Adrenal gland (tissue), 9 donors: ENCODE measurements at regions not wholly inside any gene's neighbourhood (a gene's known extent, or its start where the extent isn't known, plus 50 kb on each side); places are given as distances from the start of the nearest gene placed in this dataset.

Source experiments
- DNase-seq, 7 donors: peaks; one replicate each; pipeline ENCODE4 v3.0.0-alpha.2; 2019 to 2020
- H3K27ac ChIP-seq, 5 donors: fragments of 200-600 bp; sonication (generic) in 4 of 5; 1 replicate in 3 of 5; 2 replicates in 2 of 5; pipeline versions ENCODE4 v1.5.1 to v1.8.0; 2016 to 2020; ENCODE audit warnings: mild to moderate bottlenecking in 1 of 5
- H3K27me3 ChIP-seq: fragments of 200-600 bp; 2 replicates; pipeline ENCODE4 v1.8.0; 2021
- H3K36me3 ChIP-seq, 2 donors: fragments of 200-600 bp; replicated peaks in 1 of 2; 1 replicate in 1 of 2; 2 replicates in 1 of 2; pipeline versions ENCODE4 v1.5.1 to v1.8.0; 2018 to 2022
- H3K4me1 ChIP-seq, 2 donors: fragments of 200-600 bp; replicated peaks in 1 of 2; 1 replicate in 1 of 2; 2 replicates in 1 of 2; pipeline versions ENCODE4 v1.5.1 to v1.8.0; 2018 to 2021
- H3K4me3 ChIP-seq, 4 donors: fragments of 200-600 bp; sonication (generic) in 3 of 4; one replicate each; pipeline ENCODE4 v1.5.1; 2016 to 2018
- H3K9me3 ChIP-seq, 3 donors: fragments of 200-600 bp; sonication (generic) in 1 of 3; replicated peaks in 1 of 3; 1 replicate in 2 of 3; 2 replicates in 1 of 3; pipeline versions ENCODE4 v1.5.1 to v1.8.0; 2016 to 2021
- CTCF ChIP-seq, 6 experiments: fragments of 450-650 bp in 4 of 6; fragments of 200-600 bp in 2 of 6; sonication (generic) in 1 of 6; IDR thresholded peaks; 1 replicate in 5 of 6; 2 replicates in 1 of 6; pipeline versions ENCODE4 v1.5.1 to v1.8.0; 2016 to 2021; ENCODE audit warnings: antibody characterized with exemption in 6 of 6, mild to moderate bottlenecking in 2 of 6, moderate library complexity in 1 of 6
- POLR2A ChIP-seq, 2 donors: fragments of 450-650 bp; IDR thresholded peaks; one replicate each; pipeline ENCODE4 v1.6.1; 2017; ENCODE audit warnings: antibody characterized with exemption in 2 of 2, mild to moderate bottlenecking in 2 of 2, moderate library complexity in 1 of 2
- WGBS, 4 donors: extraction: QIAGEN DNeasy Blood & Tissue Kit in 2 of 4; methylation state at CpG; one replicate each; pipeline versions ENCODE4 v1.1.5 to v1.1.7; 2013 to 2017; 5-methylcytosine and 5-hydroxymethylcytosine counted together
- intact Hi-C, 2 donors: fragments of 100-400 bp; cut with DNase I; formaldehyde crosslinking; loops; one replicate each; pipeline versions ENCODE4 v1.14.1 to v1.15.0; 2022 to 2023
- donor health status: healthy with polysubstance abuse.
- donor health status: Bipolar disorder and iron deficiency.
- donor health status: DM: yes; HTN: yes; CAD: no.
- donor health status: DM: no; HTN: no; CAD: no.
- donor health status: DM: no; HTN: no; CAD: no.

- no peaks in the 10 kb centered on the region for H3K9me3 ChIP-seq
- H3K27ac ChIP-seq = no peak overlapping the region
- H3K4me3 ChIP-seq = no peak overlapping the region
- H3K27me3 ChIP-seq = no peaks in the 10 kb centered on the region
- intact Hi-C loops = no loop called here
- H3K36me3 ChIP-seq = no peaks in the 10 kb centered on the region
- whole genome bisulfite sequencing, 4 donors = 41 to 52% (median 45%) methylated on average over 6 of the region's 6 CpGs
- H3K4me1 ChIP-seq = no peaks in the 10 kb centered on the region
- TF ChIP-seq POLR2A (IDR thresholded peaks at IDR 0.05) (no peak), CTCF (IDR thresholded peaks at IDR 0.05) (no peak)
- peak in 6 of 7 donors; percentile 23 to 74 (median 41) for DNase-seq
Measured at GRCh38 chr5:116766470-116766947, 191.9 kb upstream of the SEMA6A start.

GRCh38 chr5:116765441-116765840, 190.8 kb upstream of the SEMA6A start:
- Histone ChIP-seq H3K4me1 (no peaks in the 10 kb centered on the region), H3K4me3 (no peak overlapping the region), H3K27me3 (no peaks in the 10 kb centered on the region), H3K36me3 (no peaks in the 10 kb centered on the region), H3K9me3 (no peaks in the 10 kb centered on the region), H3K27ac (no peak overlapping the region)
- intact Hi-C loops = no loop called here
- DNase-seq = no peak
- WGBS, 4 donors = 46 to 68% (median 53%) methylated on average over 1 of the region's 1 CpG
- TF ChIP-seq POLR2A (IDR thresholded peaks at IDR 0.05) (no peak), CTCF (IDR thresholded peaks at IDR 0.05) (no peak)

GRCh38 chr5:116764941-116765340, 190.3 kb upstream of the SEMA6A start:
- no peak for TF ChIP-seq CTCF (IDR thresholded peaks at IDR 0.05)
- TF ChIP-seq POLR2A (IDR thresholded peaks at IDR 0.05) = no peak
- 81 to 95% (median 90%) methylated on average over 2 of the region's 2 CpGs for WGBS, 4 donors
- H3K9me3 ChIP-seq = no peaks in the 10 kb centered on the region
- H3K27ac ChIP-seq = no peak overlapping the region
- H3K4me1 ChIP-seq = no peaks in the 10 kb centered on the region
- H3K4me3 ChIP-seq = no peak overlapping the region
- intact Hi-C loops = no loop called here
- H3K27me3 ChIP-seq = no peaks in the 10 kb centered on the region
- DNase-seq = no peak
- no peaks in the 10 kb centered on the region for H3K36me3 ChIP-seq

GRCh38 chr5:116763987-116764866, 189.6 kb upstream of the SEMA6A start:
- no peaks in the 10 kb centered on the region for H3K36me3 ChIP-seq
- no peak overlapping the region for H3K27ac ChIP-seq
- intact Hi-C loops = no loop called here
- H3K4me1 ChIP-seq = no peaks in the 10 kb centered on the region
- no peak overlapping the region for H3K4me3 ChIP-seq
- H3K9me3 ChIP-seq = no peaks in the 10 kb centered on the region
- WGBS, 4 donors = 89 to 95% (median 90%) methylated on average over 19 of the region's 19 CpGs
- no peak for DNase-seq
- no peak for TF ChIP-seq CTCF (IDR thresholded peaks at IDR 0.05)
- no peak for TF ChIP-seq POLR2A (IDR thresholded peaks at IDR 0.05)
- H3K27me3 ChIP-seq = no peaks in the 10 kb centered on the region
